Stomach (tissue), 8 donors: ENCODE measurements at regions not wholly inside any gene's neighbourhood (a gene's known extent, or its start where the extent isn't known, plus 50 kb on each side); places are given as distances from the start of the nearest gene placed in this dataset.

ENCODE experiments used
- DNase-seq, 2 donors: peaks; one replicate each; pipeline versions ENCODE4 v3.0.0 to v3.0.0-alpha.2; 2013 to 2019
- H3K27ac ChIP-seq, 5 donors: fragments of 200-600 bp in 4 of 5; sonication (generic) in 4 of 5; one replicate each; pipeline ENCODE4 v1.5.1; 2013 to 2019; ENCODE audit warnings: mild to moderate bottlenecking in 1 of 5, moderate library complexity in 1 of 5
- H3K27me3 ChIP-seq, 3 donors: fragments of 200-600 bp; sonication (generic); one replicate each; pipeline ENCODE4 v1.5.1; 2017 to 2019; ENCODE audit warnings: mixed run types in 1 of 3
- H3K36me3 ChIP-seq, 4 donors: fragments of 200-600 bp; sonication (generic); 1 replicate in 3 of 4; 2 replicates in 1 of 4; pipeline ENCODE4 v1.5.1; 2016 to 2019
- H3K4me1 ChIP-seq, 4 donors: fragments of 200-600 bp; sonication (generic); one replicate each; pipeline ENCODE4 v1.5.1; 2016 to 2019
- H3K4me3 ChIP-seq, 4 donors: fragments of 200-600 bp; sonication (generic) in 3 of 4; one replicate each; pipeline ENCODE4 v1.5.1; 2016 to 2019; ENCODE audit warnings: mild to moderate bottlenecking in 1 of 4
- H3K9me3 ChIP-seq, 4 donors: fragments of 200-600 bp; sonication (generic); one replicate each; pipeline ENCODE4 v1.5.1; 2016 to 2019
- CTCF ChIP-seq, 7 experiments: fragments of 450-650 bp in 4 of 7; fragments of 200-600 bp in 3 of 7; sonication (generic) in 3 of 7; IDR thresholded peaks; one replicate each; pipeline ENCODE4 v1.5.1; 2016 to 2019; ENCODE audit warnings: antibody characterized with exemption in 7 of 7, control low read depth in 2 of 7, mild to moderate bottlenecking in 1 of 7
- EP300 ChIP-seq: sonication (generic); formaldehyde crosslinking; IDR thresholded peaks from one replicate; pipeline ENCODE4 v1.6.1; 2017; ENCODE audit warnings: antibody characterized with exemption
- POLR2A ChIP-seq, 4 donors: fragments of 450-650 bp; IDR thresholded peaks; one replicate each; pipeline ENCODE4 v1.6.1; 2016; ENCODE audit warnings: antibody characterized with exemption in 4 of 4, control low read depth in 2 of 4, mild to moderate bottlenecking in 1 of 4, moderate library complexity in 1 of 4
- POLR2AphosphoS5 ChIP-seq, 3 donors: sonication (generic); formaldehyde crosslinking; IDR thresholded peaks; one replicate each; pipeline ENCODE4 v1.6.1; 2016; ENCODE audit warnings: antibody characterized with exemption in 3 of 3
- WGBS, 5 donors: extraction: QIAGEN DNeasy Blood & Tissue Kit in 3 of 5; methylation state at CpG; one replicate each; pipeline versions ENCODE4 v1.1.5 to v1.1.7; 2013 to 2018; 5-methylcytosine and 5-hydroxymethylcytosine counted together
- intact Hi-C: fragments of 100-400 bp; cut with DNase I; formaldehyde crosslinking; loops from one replicate; pipeline ENCODE4 v1.15.1; 2023; ENCODE audit warnings: low total_unique reads
- donor health status: healthy with polysubstance abuse.
- donor health status: Bipolar disorder and iron deficiency.
- donor health status: healthy.

GRCh38 chr5:153209016-153209415, 281.5 kb upstream of the GRIA1 start:
- no peaks in the 10 kb centered on the region for H3K27me3 ChIP-seq
- DNase-seq, result no peak
- no peak for TF ChIP-seq CTCF (IDR thresholded peaks at IDR 0.05)
- TF ChIP-seq POLR2AphosphoS5 (IDR thresholded peaks at IDR 0.05), result no peak
- no peak for TF ChIP-seq EP300
- no peak for TF ChIP-seq POLR2A (IDR thresholded peaks at IDR 0.05)
- peaks cover 0 to under 1% (median 0%) of the 10 kb centered on the region in 4 donors for H3K9me3 ChIP-seq
- no peaks in the 10 kb centered on the region for H3K36me3 ChIP-seq
- no peak overlapping the region for H3K27ac ChIP-seq
- H3K4me3 ChIP-seq, result no peak overlapping the region
- intact Hi-C loops, result no loop called here
- 77 to 86% (median 84%) methylated on average over 3 of the region's 3 CpGs for WGBS, 5 donors
- no peaks in the 10 kb centered on the region for H3K4me1 ChIP-seq

- no peak for TF ChIP-seq POLR2A (IDR thresholded peaks at IDR 0.05)
- TF ChIP-seq POLR2AphosphoS5 (IDR thresholded peaks at IDR 0.05), result no peak
- no peak for TF ChIP-seq CTCF (IDR thresholded peaks at IDR 0.05)
- no peaks in the 10 kb centered on the region for H3K4me1 ChIP-seq
- intact Hi-C loops, result no loop called here
- no peak overlapping the region for H3K4me3 ChIP-seq
- peaks cover 0 to 7% (median 2%) of the 10 kb centered on the region in 4 donors for H3K9me3 ChIP-seq
- no peaks in the 10 kb centered on the region for H3K27me3 ChIP-seq
- WGBS, 5 donors, result 67 to 88% (median 80%) methylated on average over 2 of the region's 2 CpGs
- no peak for DNase-seq
- no peaks in the 10 kb centered on the region for H3K36me3 ChIP-seq
- no peak overlapping the region for H3K27ac ChIP-seq
Observed at GRCh38 chr5:153209687-153210086, 280.8 kb upstream of the GRIA1 start.

GRCh38 chr5:153211076-153211475, 279.4 kb upstream of the GRIA1 start:
- no peak for DNase-seq
- Histone ChIP-seq H3K36me3 (no peaks in the 10 kb centered on the region), H3K9me3 (peaks cover 0 to 16% (median 8%) of the 10 kb centered on the region in 4 donors), H3K27ac (no peak overlapping the region), H3K4me3 (no peak overlapping the region), H3K27me3 (no peaks in the 10 kb centered on the region), H3K4me1 (no peaks in the 10 kb centered on the region)
- TF ChIP-seq EP300 (no peak), CTCF (IDR thresholded peaks at IDR 0.05) (no peak), POLR2AphosphoS5 (IDR thresholded peaks at IDR 0.05) (no peak)
- 22 to 41% (median 26%) methylated on average over 4 of the region's 4 CpGs for WGBS, 5 donors
- intact Hi-C loops, result no loop called here

- 80 to 96% (median 85%) methylated on average over 3 of the region's 3 CpGs for WGBS, 5 donors
- no peak overlapping the region for H3K4me3 ChIP-seq
- no peak overlapping the region for H3K27ac ChIP-seq
- no peaks in the 10 kb centered on the region for H3K27me3 ChIP-seq
- intact Hi-C loops, result no loop called here
- H3K4me1 ChIP-seq, result no peaks in the 10 kb centered on the region
- no peak for DNase-seq
- peaks cover 0 to 27% (median 10%) of the 10 kb centered on the region in 4 donors for H3K9me3 ChIP-seq
- no peak for TF ChIP-seq POLR2A (IDR thresholded peaks at IDR 0.05)
- no peak for TF ChIP-seq POLR2AphosphoS5 (IDR thresholded peaks at IDR 0.05)
- TF ChIP-seq EP300, result no peak
- no peak for TF ChIP-seq CTCF (IDR thresholded peaks at IDR 0.05)
- H3K36me3 ChIP-seq, result no peaks in the 10 kb centered on the region
Observed at GRCh38 chr5:153212471-153212870, 278.0 kb upstream of the GRIA1 start.
